DND-41 (cell line): ENCODE measurements at regions not wholly inside any gene's neighbourhood (a gene's known extent, or its start where the extent isn't known, plus 50 kb on each side); places are given as distances from the start of the nearest gene placed in this dataset.

Experiments
- ATAC-seq: fragments of 200-7000 bp; cut with Tn5 transposase; 3 replicates; pipeline ENCODE4 v1.9.1; 2021; ENCODE audit warnings: low read depth; ENCODE audit not compliant: insufficient read depth
- DNase-seq: peaks from one replicate; pipeline ENCODE4 v3.0.0-alpha.2; 2020
- H2AFZ ChIP-seq: 2 replicates; pipeline ENCODE4 v1.6.0; 2012; ENCODE audit warnings: low read depth, low read length
- H3K27ac ChIP-seq: 2 replicates; pipeline ENCODE4 v1.5.1; 2012; ENCODE audit warnings: low read length, inconsistent platforms
- H3K27me3 ChIP-seq: fragments of 200-600 bp; sonication (generic); 2 replicates; pipeline ENCODE4 v1.6.0; 2012; ENCODE audit warnings: low read length, mild to moderate bottlenecking, inconsistent platforms; ENCODE audit not compliant: insufficient read depth, poor library complexity
- H3K36me3 ChIP-seq: 2 replicates; pipeline ENCODE4 v1.5.1; 2012; ENCODE audit warnings: low read length, inconsistent platforms; ENCODE audit not compliant: insufficient read depth
- H3K4me1 ChIP-seq: 2 replicates; pipeline ENCODE4 v1.5.1; 2012; ENCODE audit warnings: mild to moderate bottlenecking, low read length; ENCODE audit not compliant: insufficient read depth
- H3K4me2 ChIP-seq: 2 replicates; pipeline ENCODE4 v1.6.0; 2012; ENCODE audit warnings: mild to moderate bottlenecking, moderate library complexity, low read length, inconsistent platforms; ENCODE audit not compliant: insufficient read depth
- H3K4me3 ChIP-seq, 2 experiments: fragments of 200-600 bp in 1 of 2; shearing (Covaris generic) in 1 of 2; 2 replicates each; pipeline ENCODE4 v1.5.1; 2012 to 2016; ENCODE audit warnings: inconsistent platforms in 2 of 2, low read length in 2 of 2, mild to moderate bottlenecking in 2 of 2, low read depth in 1 of 2, moderate library complexity in 1 of 2
- H3K79me2 ChIP-seq: 2 replicates; pipeline ENCODE4 v1.6.0; 2012; ENCODE audit warnings: low read length, inconsistent platforms; ENCODE audit not compliant: insufficient read depth
- H3K9ac ChIP-seq: 2 replicates; pipeline ENCODE4 v1.6.0; 2012; ENCODE audit warnings: low read depth, mild to moderate bottlenecking, inconsistent platforms, low read length, moderate library complexity
- H3K9me3 ChIP-seq: 2 replicates; pipeline ENCODE4 v1.5.1; 2012; ENCODE audit warnings: low read length, moderate library complexity, mild to moderate bottlenecking, inconsistent platforms; ENCODE audit not compliant: insufficient read depth, severe bottlenecking
- H4K20me1 ChIP-seq: 2 replicates; pipeline ENCODE4 v1.6.0; 2012; ENCODE audit warnings: low read length; ENCODE audit not compliant: insufficient read depth
- CTCF ChIP-seq: IDR thresholded peaks from 2 replicates; pipeline ENCODE4 v1.5.1; 2012; ENCODE audit warnings: borderline replicate concordance, low read length, moderate library complexity, mild to moderate bottlenecking; ENCODE audit not compliant: poor library complexity, severe bottlenecking; ENCODE audit errors: extremely low read depth
- EZH2 ChIP-seq: IDR thresholded peaks from 3 replicates; pipeline ENCODE4 v1.6.1; 2012; ENCODE audit warnings: borderline replicate concordance, low read depth, mild to moderate bottlenecking, moderate library complexity, low read length, inconsistent platforms; ENCODE audit not compliant: severe bottlenecking

DNA sequence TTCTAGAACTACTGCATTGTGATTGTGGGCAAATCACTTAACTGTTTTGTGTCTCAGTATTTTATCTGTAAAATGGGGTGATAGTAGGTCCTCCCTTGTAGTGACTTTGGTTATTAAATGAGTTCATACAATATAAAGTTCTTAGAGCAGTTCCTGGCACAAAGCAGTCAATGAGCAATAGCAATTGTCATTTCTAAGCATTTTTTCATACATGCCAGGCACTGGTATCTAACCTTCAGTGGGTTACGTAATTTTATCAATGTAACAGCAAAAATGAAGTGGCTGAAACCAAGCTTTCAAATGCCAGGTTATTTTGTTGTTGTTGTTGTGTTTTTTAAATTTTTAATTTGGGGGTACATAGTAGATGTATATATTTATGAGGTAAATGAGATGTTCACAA, 401.9 kb downstream of the MEIS1 start:
- Histone ChIP-seq H3K4me1 (no peaks in the 10 kb centered on the region), H3K9me3 (no peaks in the 10 kb centered on the region), H3K36me3 (no peaks in the 10 kb centered on the region), H3K4me3 (no peak overlapping the region), H3K27ac (no peak overlapping the region), H2AFZ (no peak overlapping the region), H3K9ac (no peak overlapping the region), H4K20me1 (no peaks in the 10 kb centered on the region), H3K4me2 (no peak overlapping the region), H3K79me2 (no peaks in the 10 kb centered on the region), H3K27me3 (no peaks in the 10 kb centered on the region)
- TF ChIP-seq CTCF: no peak
- TF ChIP-seq EZH2: no peak
- no peak for ATAC-seq
- no peak for DNase-seq

- Histone ChIP-seq H3K9ac (no peak overlapping the region), H3K36me3 (no peaks in the 10 kb centered on the region), H4K20me1 (no peaks in the 10 kb centered on the region), H3K27ac (no peak overlapping the region), H3K9me3 (no peaks in the 10 kb centered on the region), H3K4me3 (no peak overlapping the region), H3K27me3 (no peaks in the 10 kb centered on the region), H3K4me2 (no peak overlapping the region), H3K79me2 (no peaks in the 10 kb centered on the region), H2AFZ (no peak overlapping the region), H3K4me1 (no peaks in the 10 kb centered on the region)
- ATAC-seq: no peak
- DNase-seq: no peak
- TF ChIP-seq CTCF (no peak), EZH2 (no peak)
Measured at GRCh38 chr2:66839551-66840320, 404.8 kb downstream of the MEIS1 start.

- Histone ChIP-seq H3K36me3 (no peaks in the 10 kb centered on the region), H3K9me3 (no peaks in the 10 kb centered on the region), H3K4me2 (no peak overlapping the region), H4K20me1 (no peaks in the 10 kb centered on the region), H3K79me2 (no peaks in the 10 kb centered on the region), H3K4me3 (no peak overlapping the region), H3K27ac (no peak overlapping the region), H3K27me3 (no peaks in the 10 kb centered on the region), H2AFZ (no peak overlapping the region), H3K4me1 (no peaks in the 10 kb centered on the region), H3K9ac (no peak overlapping the region)
- DNase-seq (no peak), ATAC-seq (no peak)
- TF ChIP-seq EZH2: no peak
- no peak for TF ChIP-seq CTCF
Measured at GRCh38 chr2:66840321-66841002, 405.5 kb downstream of the MEIS1 start.
